ENCODE measurements at regions not wholly inside any gene's neighbourhood (a gene's known extent, or its start where the extent isn't known, plus 50 kb on each side); places are given as distances from the start of the nearest gene placed in this dataset.

DNA sequence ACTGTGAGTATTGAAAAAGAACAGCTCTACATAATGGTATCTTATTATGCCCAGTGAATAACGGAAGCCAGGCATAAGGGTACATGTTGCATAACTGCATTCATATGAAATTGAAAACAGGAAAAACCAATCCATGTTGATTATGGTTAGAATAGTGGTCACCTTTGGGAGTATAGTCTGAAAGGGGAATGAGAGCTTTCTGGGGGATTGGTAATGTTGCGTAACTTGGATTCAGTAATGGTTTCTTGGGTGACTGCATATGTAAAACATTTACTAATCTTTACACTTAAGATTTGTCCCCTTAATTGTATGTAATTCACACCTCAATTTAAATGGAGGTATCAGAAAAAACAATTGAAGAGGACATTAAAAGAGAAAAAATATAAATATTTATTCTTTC is 292.1 kb downstream of the LMO4 start:
- intact Hi-C loops (cut with micrococcal nuclease; ENCODE audit: unreplicated experiment) = no loop called here
- BruUV-seq (replicated peaks) = no TSS peak
- no peaks in the 10 kb centered on the region for H3K9me3 ChIP-seq
- no peak for DNase-seq
- CTCF ChIA-PET = no interaction called here
- Mint-ChIP-seq H3K27ac (ENCODE audit: unreplicated experiment) (no peak overlapping the region), H3K9me3 (ENCODE audit: unreplicated experiment) (no peaks in the 10 kb centered on the region), H3K27me3 (ENCODE audit: insufficient read depth, unreplicated experiment) (no peaks in the 10 kb centered on the region), H3K4me1 (ENCODE audit: low read depth, unreplicated experiment) (no peaks in the 10 kb centered on the region), H3K36me3 (ENCODE audit: insufficient read depth, unreplicated experiment) (no peaks in the 10 kb centered on the region), H3K4me3 (ENCODE audit: unreplicated experiment) (no peak overlapping the region)
- POLR2A ChIA-PET = no interaction called here
- no peaks in the 10 kb centered on the region for H3K27me3 ChIP-seq (replicated peaks; ENCODE audit: control insufficient read depth, insufficient read depth, low read length)
- TF ChIP-seq, protein P1, sequence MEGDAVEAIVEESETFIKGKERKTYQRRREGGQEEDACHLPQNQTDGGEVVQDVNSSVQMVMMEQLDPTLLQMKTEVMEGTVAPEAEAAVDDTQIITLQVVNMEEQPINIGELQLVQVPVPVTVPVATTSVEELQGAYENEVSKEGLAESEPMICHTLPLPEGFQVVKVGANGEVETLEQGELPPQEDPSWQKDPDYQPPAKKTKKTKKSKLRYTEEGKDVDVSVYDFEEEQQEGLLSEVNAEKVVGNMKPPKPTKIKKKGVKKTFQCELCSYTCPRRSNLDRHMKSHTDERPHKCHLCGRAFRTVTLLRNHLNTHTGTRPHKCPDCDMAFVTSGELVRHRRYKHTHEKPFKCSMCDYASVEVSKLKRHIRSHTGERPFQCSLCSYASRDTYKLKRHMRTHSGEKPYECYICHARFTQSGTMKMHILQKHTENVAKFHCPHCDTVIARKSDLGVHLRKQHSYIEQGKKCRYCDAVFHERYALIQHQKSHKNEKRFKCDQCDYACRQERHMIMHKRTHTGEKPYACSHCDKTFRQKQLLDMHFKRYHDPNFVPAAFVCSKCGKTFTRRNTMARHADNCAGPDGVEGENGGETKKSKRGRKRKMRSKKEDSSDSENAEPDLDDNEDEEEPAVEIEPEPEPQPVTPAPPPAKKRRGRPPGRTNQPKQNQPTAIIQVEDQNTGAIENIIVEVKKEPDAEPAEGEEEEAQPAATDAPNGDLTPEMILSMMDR (IDR thresholded peaks at IDR 0.05; ENCODE audit: insufficient read depth in 1 of 2, low read depth in 1 of 2, low read length in 1 of 2, severe bottlenecking in 1 of 2, unreplicated experiment in 1 of 2) = no peak
- no peaks in the 10 kb centered on the region for H3K36me3 ChIP-seq (ENCODE audit: control insufficient read depth, insufficient read depth, low read length)
- no peaks in the 10 kb centered on the region for H3K4me1 ChIP-seq
- H3K4me3 ChIP-seq (ENCODE audit: low read depth, low read length) = no peak overlapping the region

DNA sequence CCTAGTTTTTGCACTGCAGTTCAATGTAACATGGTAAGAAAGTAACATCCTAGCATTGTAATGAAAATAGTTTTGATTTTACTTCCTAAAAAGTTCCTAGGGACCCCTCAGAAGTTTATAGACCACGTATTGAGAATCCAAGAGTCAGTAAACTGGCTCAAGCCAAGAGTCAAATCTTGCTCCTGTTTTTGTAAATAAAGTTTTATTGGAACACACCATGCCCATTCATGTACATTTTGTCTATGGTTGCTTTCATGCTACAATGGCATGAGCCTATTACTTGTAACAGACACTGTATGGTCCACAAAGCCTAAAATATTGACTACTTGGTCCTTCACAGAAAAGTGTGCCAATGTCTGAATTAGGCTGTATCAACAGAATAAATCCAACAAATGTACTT is 301.0 kb downstream of the LMO4 start:
- Mint-ChIP-seq H3K4me3 (ENCODE audit: unreplicated experiment) (no peak overlapping the region), H3K9me3 (ENCODE audit: unreplicated experiment) (no peaks in the 10 kb centered on the region), H3K27ac (ENCODE audit: unreplicated experiment) (no peak overlapping the region), H3K27me3 (ENCODE audit: insufficient read depth, unreplicated experiment) (no peaks in the 10 kb centered on the region), H3K4me1 (ENCODE audit: low read depth, unreplicated experiment) (no peaks in the 10 kb centered on the region), H3K36me3 (ENCODE audit: insufficient read depth, unreplicated experiment) (no peaks in the 10 kb centered on the region)
- Histone ChIP-seq H3K4me3 (ENCODE audit: low read depth, low read length) (no peak overlapping the region), H3K9me3 (no peaks in the 10 kb centered on the region), H3K4me1 (no peaks in the 10 kb centered on the region), H3K27me3 (replicated peaks; ENCODE audit: control insufficient read depth, insufficient read depth, low read length) (no peaks in the 10 kb centered on the region), H3K36me3 (ENCODE audit: control insufficient read depth, insufficient read depth, low read length) (no peaks in the 10 kb centered on the region)
- no peak for DNase-seq
- intact Hi-C loops (cut with micrococcal nuclease; ENCODE audit: unreplicated experiment) = no loop called here
- TF ChIP-seq, protein P1 (IDR thresholded peaks at IDR 0.05; ENCODE audit: insufficient read depth in 1 of 2, low read depth in 1 of 2, low read length in 1 of 2, severe bottlenecking in 1 of 2, unreplicated experiment in 1 of 2) = no peak
- BruUV-seq (replicated peaks) = no TSS peak
- ChIA-PET POLR2A (no interaction called here), CTCF (no interaction called here)

DNA sequence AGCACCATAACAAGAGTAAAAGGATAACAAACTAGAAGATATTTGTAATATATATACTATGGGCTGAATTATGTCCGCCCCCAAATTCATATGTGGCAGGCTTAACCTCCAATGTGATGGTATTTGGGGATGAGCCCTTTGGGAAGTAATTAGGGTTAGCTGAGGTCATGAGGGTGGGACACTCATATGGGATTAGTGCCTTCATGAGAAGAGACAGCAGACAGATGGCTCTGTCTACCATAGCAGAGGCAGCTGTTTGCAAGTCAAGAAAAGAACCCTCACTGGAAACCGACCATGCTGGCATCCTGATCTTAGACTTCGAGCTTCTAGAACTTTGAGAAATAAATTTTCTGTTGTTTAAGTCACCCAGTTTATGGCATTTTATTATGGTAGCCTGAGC is 303.6 kb downstream of the LMO4 start:
- Mint-ChIP-seq H3K27ac (ENCODE audit: unreplicated experiment) (no peak overlapping the region), H3K4me3 (ENCODE audit: unreplicated experiment) (no peak overlapping the region), H3K9me3 (ENCODE audit: unreplicated experiment) (no peaks in the 10 kb centered on the region), H3K4me1 (ENCODE audit: low read depth, unreplicated experiment) (no peaks in the 10 kb centered on the region), H3K36me3 (ENCODE audit: insufficient read depth, unreplicated experiment) (no peaks in the 10 kb centered on the region), H3K27me3 (ENCODE audit: insufficient read depth, unreplicated experiment) (no peaks in the 10 kb centered on the region)
- BruUV-seq (replicated peaks) = no TSS peak
- DNase-seq = no peak
- H3K4me3 ChIP-seq (ENCODE audit: low read depth, low read length) = no peak overlapping the region
- H3K4me1 ChIP-seq = no peaks in the 10 kb centered on the region
- CTCF ChIA-PET = no interaction called here
- no peaks in the 10 kb centered on the region for H3K9me3 ChIP-seq
- no peaks in the 10 kb centered on the region for H3K36me3 ChIP-seq (ENCODE audit: control insufficient read depth, insufficient read depth, low read length)
- H3K27me3 ChIP-seq (replicated peaks; ENCODE audit: control insufficient read depth, insufficient read depth, low read length) = no peaks in the 10 kb centered on the region
- intact Hi-C loops (cut with micrococcal nuclease; ENCODE audit: unreplicated experiment) = no loop called here
- POLR2A ChIA-PET = interaction anchor here (0.6 kb wide), 1 partner anchor 303 kb away, joined by 4 read pairs; no protein-coding TSS in a partner anchor
- TF ChIP-seq, protein P1 (IDR thresholded peaks at IDR 0.05; ENCODE audit: insufficient read depth in 1 of 2, low read depth in 1 of 2, low read length in 1 of 2, severe bottlenecking in 1 of 2, unreplicated experiment in 1 of 2) = no peak

Data from Caco-2 (cell line).